ENCODE measurements at regions not wholly inside any gene's neighbourhood (a gene's known extent, or its start where the extent isn't known, plus 50 kb on each side); places are given as distances from the start of the nearest gene placed in this dataset.

GRCh38 chr4:53788621-53789020 lies 197.3 kb upstream of the LNX1 start:
- H3K4me3 ChIP-seq (replicated peaks; ENCODE audit: insufficient read depth, low read length): no peak overlapping the region
- no peak for DNase-seq (ENCODE audit: low read depth in 1 of 2, low spot score in 1 of 2)
- H3K27ac ChIP-seq (replicated peaks): no peak overlapping the region
- TF ChIP-seq CTCF (IDR thresholded peaks at IDR 0.05; ENCODE audit: insufficient read depth, low read length) (no peak), SPI1 (IDR thresholded peaks at IDR 0.05; ENCODE audit: borderline replicate concordance, low read depth) (no peak), GABPA (IDR thresholded peaks at IDR 0.05; ENCODE audit: low read depth) (no peak), POLR2AphosphoS5 (IDR thresholded peaks at IDR 0.05; ENCODE audit: low read depth) (no peak), REST (IDR thresholded peaks at IDR 0.05; ENCODE audit: insufficient replicate concordance, low read depth) (no peak)
- H3K27me3 ChIP-seq (ENCODE audit: insufficient read depth, poor library complexity, severe bottlenecking): no peaks in the 10 kb centered on the region

- H3K27me3 ChIP-seq (ENCODE audit: insufficient read depth, poor library complexity, severe bottlenecking): no peaks in the 10 kb centered on the region
- H3K4me3 ChIP-seq (replicated peaks; ENCODE audit: insufficient read depth, low read length): no peak overlapping the region
- no peak for DNase-seq (ENCODE audit: low read depth in 1 of 2, low spot score in 1 of 2)
- no peak for TF ChIP-seq CTCF (IDR thresholded peaks at IDR 0.05; ENCODE audit: insufficient read depth, low read length)
- TF ChIP-seq POLR2AphosphoS5 (IDR thresholded peaks at IDR 0.05; ENCODE audit: low read depth): no peak
- TF ChIP-seq SPI1 (IDR thresholded peaks at IDR 0.05; ENCODE audit: borderline replicate concordance, low read depth): no peak
- no peak for TF ChIP-seq REST (IDR thresholded peaks at IDR 0.05; ENCODE audit: insufficient replicate concordance, low read depth)
- TF ChIP-seq GABPA (IDR thresholded peaks at IDR 0.05; ENCODE audit: low read depth): no peak
- H3K27ac ChIP-seq (replicated peaks): no peak overlapping the region
These were observed 196.7 kb upstream of the LNX1 start for GRCh38 chr4:53788011-53788410.

GRCh38 chr4:53786632-53787031 lies 195.3 kb upstream of the LNX1 start:
- TF ChIP-seq REST (IDR thresholded peaks at IDR 0.05; ENCODE audit: insufficient replicate concordance, low read depth): no peak
- TF ChIP-seq SPI1 (IDR thresholded peaks at IDR 0.05; ENCODE audit: borderline replicate concordance, low read depth): no peak
- TF ChIP-seq POLR2AphosphoS5 (IDR thresholded peaks at IDR 0.05; ENCODE audit: low read depth): no peak
- no peak for TF ChIP-seq CTCF (IDR thresholded peaks at IDR 0.05; ENCODE audit: insufficient read depth, low read length)
- no peak for TF ChIP-seq GABPA (IDR thresholded peaks at IDR 0.05; ENCODE audit: low read depth)
- Histone ChIP-seq H3K4me3 (replicated peaks; ENCODE audit: insufficient read depth, low read length) (no peak overlapping the region), H3K27ac (replicated peaks) (no peak overlapping the region), H3K27me3 (ENCODE audit: insufficient read depth, poor library complexity, severe bottlenecking) (no peaks in the 10 kb centered on the region)
- no peak for DNase-seq (ENCODE audit: low read depth in 1 of 2, low spot score in 1 of 2)
